Osteocyte (in vitro differentiated cells): ENCODE measurements at regions not wholly inside any gene's neighbourhood (a gene's known extent, or its start where the extent isn't known, plus 50 kb on each side); places are given as distances from the start of the nearest gene placed in this dataset.

Experiments
- DNase-seq: peaks from one replicate; pipeline ENCODE4 v3.0.0; 2021; ENCODE audit warnings: mixed read lengths; ENCODE audit not compliant: unreplicated experiment; ENCODE audit errors: extremely low spot score
- H3K27ac Mint-ChIP-seq: one replicate; pipeline ENCODE4 v1.8.0; 2021; ENCODE audit warnings: mild to moderate bottlenecking, mixed read lengths; ENCODE audit not compliant: unreplicated experiment
- H3K27me3 Mint-ChIP-seq: one replicate; pipeline ENCODE4 v1.8.0; 2021; ENCODE audit warnings: mixed read lengths; ENCODE audit not compliant: unreplicated experiment
- H3K36me3 Mint-ChIP-seq: one replicate; pipeline ENCODE4 v1.8.0; 2021; ENCODE audit warnings: mixed read lengths; ENCODE audit not compliant: unreplicated experiment
- H3K4me1 Mint-ChIP-seq: one replicate; pipeline ENCODE4 v1.8.0; 2021; ENCODE audit warnings: mixed read lengths; ENCODE audit not compliant: unreplicated experiment
- H3K4me3 Mint-ChIP-seq: one replicate; pipeline ENCODE4 v1.8.0; 2021; ENCODE audit warnings: mild to moderate bottlenecking, moderate library complexity, mixed read lengths; ENCODE audit not compliant: unreplicated experiment
- H3K9me3 Mint-ChIP-seq: one replicate; pipeline ENCODE4 v1.8.0; 2021; ENCODE audit warnings: mixed read lengths; ENCODE audit not compliant: unreplicated experiment
- TF ChIP-seq, protein P1 (sequence below): fragments of 200-600 bp; sonication (generic); IDR thresholded peaks from 2 replicates; pipeline ENCODE4 v1.5.0; 2021; ENCODE audit warnings: antibody characterized with exemption, mild to moderate bottlenecking, moderate library complexity

GRCh38 chr17:37829592-37830123 lies 84.8 kb upstream of the HNF1B start:
- no peak overlapping the region for H3K27ac Mint-ChIP-seq
- TF ChIP-seq, protein P1, sequence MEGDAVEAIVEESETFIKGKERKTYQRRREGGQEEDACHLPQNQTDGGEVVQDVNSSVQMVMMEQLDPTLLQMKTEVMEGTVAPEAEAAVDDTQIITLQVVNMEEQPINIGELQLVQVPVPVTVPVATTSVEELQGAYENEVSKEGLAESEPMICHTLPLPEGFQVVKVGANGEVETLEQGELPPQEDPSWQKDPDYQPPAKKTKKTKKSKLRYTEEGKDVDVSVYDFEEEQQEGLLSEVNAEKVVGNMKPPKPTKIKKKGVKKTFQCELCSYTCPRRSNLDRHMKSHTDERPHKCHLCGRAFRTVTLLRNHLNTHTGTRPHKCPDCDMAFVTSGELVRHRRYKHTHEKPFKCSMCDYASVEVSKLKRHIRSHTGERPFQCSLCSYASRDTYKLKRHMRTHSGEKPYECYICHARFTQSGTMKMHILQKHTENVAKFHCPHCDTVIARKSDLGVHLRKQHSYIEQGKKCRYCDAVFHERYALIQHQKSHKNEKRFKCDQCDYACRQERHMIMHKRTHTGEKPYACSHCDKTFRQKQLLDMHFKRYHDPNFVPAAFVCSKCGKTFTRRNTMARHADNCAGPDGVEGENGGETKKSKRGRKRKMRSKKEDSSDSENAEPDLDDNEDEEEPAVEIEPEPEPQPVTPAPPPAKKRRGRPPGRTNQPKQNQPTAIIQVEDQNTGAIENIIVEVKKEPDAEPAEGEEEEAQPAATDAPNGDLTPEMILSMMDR = no peak
- H3K4me3 Mint-ChIP-seq = no peak overlapping the region
- no peaks in the 10 kb centered on the region for H3K27me3 Mint-ChIP-seq
- H3K4me1 Mint-ChIP-seq = peaks cover 41% of the 10 kb centered on the region
- no peaks in the 10 kb centered on the region for H3K9me3 Mint-ChIP-seq
- no peak for DNase-seq
- H3K36me3 Mint-ChIP-seq = no peaks in the 10 kb centered on the region

DNA sequence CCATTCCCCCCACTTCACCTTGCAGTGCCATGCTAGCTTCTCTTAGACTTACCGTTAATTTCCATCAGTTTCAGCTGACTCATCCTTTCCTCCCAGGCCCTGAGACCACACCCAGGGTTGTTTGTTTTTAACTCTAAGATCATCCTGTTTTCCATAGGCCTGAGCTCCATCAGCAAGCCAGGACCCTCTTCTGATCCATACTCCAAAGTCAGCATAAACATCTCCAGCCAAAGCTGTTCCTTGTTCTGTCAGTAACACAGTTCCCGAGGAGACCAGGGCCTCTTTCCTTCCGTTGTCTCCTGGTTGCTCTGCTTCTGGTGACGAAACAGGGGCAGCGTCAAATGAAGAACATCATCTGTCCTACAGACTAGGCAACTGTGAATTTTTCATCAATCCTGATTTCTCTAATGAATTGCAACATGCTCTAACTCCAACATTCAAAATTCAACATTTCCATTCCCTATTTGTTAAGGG lies 83.8 kb upstream of the HNF1B start:
- no peak for DNase-seq
- TF ChIP-seq, protein P1 = no peak
- H3K27me3 Mint-ChIP-seq = no peaks in the 10 kb centered on the region
- no peaks in the 10 kb centered on the region for H3K9me3 Mint-ChIP-seq
- no peaks in the 10 kb centered on the region for H3K36me3 Mint-ChIP-seq
- no peak overlapping the region for H3K4me3 Mint-ChIP-seq
- no peak overlapping the region for H3K27ac Mint-ChIP-seq
- H3K4me1 Mint-ChIP-seq = peaks cover 51% of the 10 kb centered on the region

- Mint-ChIP-seq H3K9me3 (no peaks in the 10 kb centered on the region), H3K4me1 (peaks cover 53% of the 10 kb centered on the region), H3K36me3 (no peaks in the 10 kb centered on the region), H3K27ac (peak overlapping the region; percentile 23), H3K27me3 (no peaks in the 10 kb centered on the region), H3K4me3 (no peak overlapping the region)
- no peak for DNase-seq
- TF ChIP-seq, protein P1 = no peak
These were observed 83.2 kb upstream of the HNF1B start for GRCh38 chr17:37827905-37828650.

GRCh38 chr17:37826497-37827430 lies 81.9 kb upstream of the HNF1B start:
- H3K27ac Mint-ChIP-seq = peak overlapping the region; percentile 18
- H3K4me3 Mint-ChIP-seq = no peak overlapping the region
- no peaks in the 10 kb centered on the region for H3K27me3 Mint-ChIP-seq
- H3K9me3 Mint-ChIP-seq = no peaks in the 10 kb centered on the region
- no peaks in the 10 kb centered on the region for H3K36me3 Mint-ChIP-seq
- TF ChIP-seq, protein P1 = no peak
- DNase-seq = no peak
- peaks cover 53% of the 10 kb centered on the region for H3K4me1 Mint-ChIP-seq
